Thoracic aorta (tissue), 2 donors: ENCODE measurements at regions not wholly inside any gene's neighbourhood (a gene's known extent, or its start where the extent isn't known, plus 50 kb on each side); places are given as distances from the start of the nearest gene placed in this dataset.

Source experiments
- ATAC-seq: fragments of 150-250 bp; one replicate; pipeline ENCODE4 v1.8.0; 2017; ENCODE audit warnings: low read depth; ENCODE audit not compliant: insufficient number of reproducible peaks, low FRiP score
- DNase-seq: peaks from one replicate; pipeline ENCODE4 v3.0.0-alpha.2; 2020; ENCODE audit warnings: low spot score
- H3K27ac ChIP-seq, 2 donors: fragments of 200-600 bp; sonication (generic); 1 replicate in 1 of 2; 2 replicates in 1 of 2; pipeline ENCODE4 v1.5.1; 2016; ENCODE audit warnings: mild to moderate bottlenecking in 2 of 2, moderate library complexity in 2 of 2
- H3K27me3 ChIP-seq: fragments of 200-600 bp; sonication (generic); replicated peaks from 2 replicates; pipeline ENCODE4 v1.6.0; 2016; ENCODE audit warnings: mild to moderate bottlenecking; ENCODE audit not compliant: insufficient read depth
- H3K36me3 ChIP-seq: fragments of 200-600 bp; sonication (generic); one replicate; pipeline ENCODE4 v1.5.1; 2016
- H3K4me1 ChIP-seq, 2 donors: fragments of 200-600 bp; sonication (generic); 1 replicate in 1 of 2; 2 replicates in 1 of 2; pipeline versions ENCODE4 v1.5.1 to v1.6.0; 2016; ENCODE audit warnings: low read depth in 2 of 2, mild to moderate bottlenecking in 1 of 2; ENCODE audit not compliant: control insufficient read depth in 1 of 2
- H3K4me3 ChIP-seq: fragments of 200-600 bp; sonication (generic); 2 replicates; pipeline ENCODE4 v1.5.1; 2016; ENCODE audit warnings: mild to moderate bottlenecking
- H3K9me3 ChIP-seq: fragments of 200-600 bp; sonication (generic); 2 replicates; pipeline ENCODE4 v1.5.1; 2016
- TF ChIP-seq, protein P1 (sequence below): fragments of 200-600 bp; sonication (generic); IDR thresholded peaks from one replicate; pipeline ENCODE4 v1.5.1; 2019; ENCODE audit warnings: antibody characterized with exemption

DNA sequence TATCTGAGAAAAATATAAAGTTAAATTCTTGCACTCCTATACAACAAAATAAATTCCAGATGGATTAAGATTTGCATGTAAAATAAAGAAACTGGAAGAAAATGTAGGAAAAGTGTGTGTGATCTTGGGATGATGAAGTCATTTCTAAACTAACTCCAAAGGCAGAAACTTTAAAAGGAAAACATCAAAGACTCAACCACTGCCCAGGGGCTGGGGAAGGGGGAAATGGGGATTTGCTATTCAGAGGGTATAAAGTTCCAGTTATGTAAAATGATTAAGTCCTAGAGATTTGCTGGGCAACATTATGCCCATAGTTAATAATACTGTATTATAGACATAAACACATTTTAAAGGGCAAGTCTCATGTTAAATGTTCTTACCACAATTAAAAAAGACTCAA, 254.5 kb downstream of the DEPDC1B start:
- no peaks in the 10 kb centered on the region for H3K9me3 ChIP-seq
- no peak overlapping the region for H3K4me3 ChIP-seq
- no peak overlapping the region for H3K27ac ChIP-seq
- DNase-seq = no peak
- no peak for ATAC-seq
- no peaks in the 10 kb centered on the region for H3K27me3 ChIP-seq
- peaks cover 0 to 29% of the 10 kb centered on the region in 2 donors for H3K4me1 ChIP-seq
- H3K36me3 ChIP-seq = no peaks in the 10 kb centered on the region
- TF ChIP-seq, protein P1, sequence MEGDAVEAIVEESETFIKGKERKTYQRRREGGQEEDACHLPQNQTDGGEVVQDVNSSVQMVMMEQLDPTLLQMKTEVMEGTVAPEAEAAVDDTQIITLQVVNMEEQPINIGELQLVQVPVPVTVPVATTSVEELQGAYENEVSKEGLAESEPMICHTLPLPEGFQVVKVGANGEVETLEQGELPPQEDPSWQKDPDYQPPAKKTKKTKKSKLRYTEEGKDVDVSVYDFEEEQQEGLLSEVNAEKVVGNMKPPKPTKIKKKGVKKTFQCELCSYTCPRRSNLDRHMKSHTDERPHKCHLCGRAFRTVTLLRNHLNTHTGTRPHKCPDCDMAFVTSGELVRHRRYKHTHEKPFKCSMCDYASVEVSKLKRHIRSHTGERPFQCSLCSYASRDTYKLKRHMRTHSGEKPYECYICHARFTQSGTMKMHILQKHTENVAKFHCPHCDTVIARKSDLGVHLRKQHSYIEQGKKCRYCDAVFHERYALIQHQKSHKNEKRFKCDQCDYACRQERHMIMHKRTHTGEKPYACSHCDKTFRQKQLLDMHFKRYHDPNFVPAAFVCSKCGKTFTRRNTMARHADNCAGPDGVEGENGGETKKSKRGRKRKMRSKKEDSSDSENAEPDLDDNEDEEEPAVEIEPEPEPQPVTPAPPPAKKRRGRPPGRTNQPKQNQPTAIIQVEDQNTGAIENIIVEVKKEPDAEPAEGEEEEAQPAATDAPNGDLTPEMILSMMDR = no peak

DNA sequence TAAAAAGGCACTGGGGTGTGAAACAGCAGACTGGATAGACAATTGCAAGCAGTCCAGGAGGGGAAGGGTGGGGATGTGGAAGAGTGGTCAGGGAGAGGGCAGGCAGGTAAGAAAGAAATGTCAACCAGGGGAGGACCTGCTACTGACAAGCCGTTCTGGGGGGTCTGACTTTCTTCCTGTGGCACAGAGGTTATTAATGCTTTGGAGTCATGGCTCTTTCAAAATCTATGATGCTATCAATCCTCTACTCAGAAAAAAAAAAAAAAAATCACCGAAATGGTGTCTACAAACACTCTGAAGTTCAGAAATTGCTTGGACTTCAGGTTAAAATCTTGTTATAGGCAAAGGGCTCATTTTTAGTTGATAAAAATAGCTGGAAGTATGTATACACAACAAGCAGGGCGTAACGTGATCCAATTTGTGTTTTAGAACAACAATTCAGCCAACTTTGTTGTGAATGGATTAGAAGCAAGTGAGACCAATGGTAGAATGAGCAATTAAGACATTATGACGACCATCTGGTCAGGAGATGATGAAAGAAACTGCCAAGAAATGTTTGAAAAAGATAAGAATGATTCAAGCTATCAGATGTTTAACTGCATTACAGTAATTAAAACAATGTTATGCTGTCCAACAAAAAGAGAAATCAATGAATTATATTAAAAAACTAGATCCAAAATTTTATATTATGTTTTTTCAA, 255.2 kb downstream of the DEPDC1B start:
- no peaks in the 10 kb centered on the region for H3K36me3 ChIP-seq
- H3K4me3 ChIP-seq = no peak overlapping the region
- H3K27ac ChIP-seq = no peak overlapping the region
- TF ChIP-seq, protein P1 = no peak
- DNase-seq (no peak), ATAC-seq (no peak)
- no peaks in the 10 kb centered on the region for H3K9me3 ChIP-seq
- H3K27me3 ChIP-seq = no peaks in the 10 kb centered on the region
- peaks cover 0 to 29% of the 10 kb centered on the region in 2 donors for H3K4me1 ChIP-seq

DNA sequence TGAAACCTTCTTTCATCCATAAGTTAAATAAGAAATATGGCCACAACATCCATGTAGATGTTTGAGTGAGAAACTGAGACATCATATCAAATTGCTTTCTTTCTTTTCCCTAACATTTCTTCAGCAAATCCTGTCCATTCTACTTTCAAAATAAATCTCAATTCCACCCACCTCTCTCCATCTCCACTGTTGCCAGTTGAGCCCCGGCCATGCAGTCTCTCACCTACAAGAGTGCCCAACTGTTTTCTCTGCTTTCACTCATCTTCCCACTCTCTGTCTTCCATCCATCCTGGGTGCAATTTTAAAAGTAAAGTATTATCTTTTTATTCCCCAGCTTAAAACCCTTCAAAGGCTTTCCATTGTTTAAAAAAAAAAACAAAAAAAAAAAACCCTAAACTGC, 260.4 kb downstream of the DEPDC1B start:
- no peak for DNase-seq
- ATAC-seq = no peak
- no peak overlapping the region for H3K4me3 ChIP-seq
- TF ChIP-seq, protein P1 = no peak
- H3K9me3 ChIP-seq = no peaks in the 10 kb centered on the region
- peaks cover 0 to 24% of the 10 kb centered on the region in 2 donors for H3K4me1 ChIP-seq
- H3K27ac ChIP-seq = no peak overlapping the region
- H3K27me3 ChIP-seq = no peaks in the 10 kb centered on the region
- H3K36me3 ChIP-seq = no peaks in the 10 kb centered on the region

DNA sequence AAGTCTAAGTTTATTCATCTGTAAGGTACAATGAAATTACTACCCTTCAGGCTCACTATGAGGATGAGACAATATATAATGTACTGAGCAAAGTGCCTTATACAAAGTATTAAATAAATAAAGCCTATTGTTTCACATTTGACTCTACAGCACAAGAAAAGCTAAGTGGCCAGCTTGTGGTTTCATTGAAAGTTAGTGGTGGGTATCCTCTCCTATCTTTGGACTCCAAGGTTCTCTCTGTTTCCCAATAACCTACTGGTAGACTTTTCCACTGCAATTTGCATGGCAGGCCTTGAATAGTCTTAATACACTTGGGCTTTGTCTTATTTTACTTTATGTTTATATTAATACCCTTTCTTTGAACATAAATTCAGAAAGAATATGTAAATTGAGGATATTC, 262.7 kb downstream of the DEPDC1B start:
- Histone ChIP-seq H3K4me3 (no peak overlapping the region), H3K4me1 (peaks cover 0 to 21% of the 10 kb centered on the region in 2 donors), H3K9me3 (no peaks in the 10 kb centered on the region), H3K27me3 (no peaks in the 10 kb centered on the region), H3K36me3 (no peaks in the 10 kb centered on the region), H3K27ac (no peak overlapping the region)
- ATAC-seq = no peak
- DNase-seq = no peak
- TF ChIP-seq, protein P1 = no peak

DNA sequence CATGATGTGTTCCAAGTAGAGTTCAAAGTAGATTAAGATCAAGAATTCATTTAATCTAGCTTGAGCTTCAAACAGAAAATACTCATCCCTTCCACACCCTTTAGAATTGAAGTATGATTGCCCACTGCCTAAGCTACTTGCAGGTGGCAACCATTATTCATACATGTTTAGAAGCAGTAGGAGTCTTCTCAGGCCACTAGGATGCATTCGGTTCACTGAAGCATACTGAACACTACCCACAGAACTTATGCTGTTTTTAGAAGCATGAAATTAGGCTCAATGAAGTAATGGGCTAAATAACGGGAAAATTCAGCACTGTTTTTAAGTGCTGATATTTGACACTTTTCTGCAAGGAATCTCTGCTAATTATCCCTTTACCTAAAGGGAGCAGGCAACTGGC, 263.4 kb downstream of the DEPDC1B start:
- ATAC-seq = no peak
- no peaks in the 10 kb centered on the region for H3K36me3 ChIP-seq
- no peaks in the 10 kb centered on the region for H3K27me3 ChIP-seq
- peaks cover 0 to 21% of the 10 kb centered on the region in 2 donors for H3K4me1 ChIP-seq
- H3K27ac ChIP-seq = no peak overlapping the region
- no peak overlapping the region for H3K4me3 ChIP-seq
- no peak for DNase-seq
- TF ChIP-seq, protein P1 = no peak
- H3K9me3 ChIP-seq = no peaks in the 10 kb centered on the region
